GM18505 (cell line): ENCODE measurements at regions not wholly inside any gene's neighbourhood (a gene's known extent, or its start where the extent isn't known, plus 50 kb on each side); places are given as distances from the start of the nearest gene placed in this dataset.
"Not testable (repeated sequence)": the region's sequence is repeated elsewhere in the genome, so short reads cannot be mapped to it uniquely, and the experiment has no call there.

Experiments
- ATAC-seq: cut with Tn5 transposase; IDR thresholded peaks from one replicate; pipeline ENCODE4 v1.9.1; 2021; ENCODE audit not compliant: unreplicated experiment
- POLR2A ChIP-seq: IDR thresholded peaks from 4 replicates; pipeline ENCODE4 v1.6.1; 2011; ENCODE audit warnings: borderline replicate concordance; ENCODE audit not compliant: insufficient read depth, insufficient read length; ENCODE audit errors: extremely low read depth

GRCh38 chr10:55163388-55163979, 362.5 kb upstream of the PCDH15 start:
- no peak for ATAC-seq
- TF ChIP-seq POLR2A = no peak

- ATAC-seq = not testable (repeated sequence)
These were observed 361.3 kb upstream of the PCDH15 start for GRCh38 chr10:55162321-55162720.

- TF ChIP-seq POLR2A = no peak
- no peak for ATAC-seq
These were observed 359.7 kb upstream of the PCDH15 start for GRCh38 chr10:55160655-55161283.

- no peak for ATAC-seq
- TF ChIP-seq POLR2A = no peak
These were observed 357.6 kb upstream of the PCDH15 start for GRCh38 chr10:55158633-55159032.

- no peak for ATAC-seq
- TF ChIP-seq POLR2A = no peak
These were observed 345.0 kb upstream of the PCDH15 start for GRCh38 chr10:55146032-55146431.

- TF ChIP-seq POLR2A = no peak
- no peak for ATAC-seq
These were observed 343.0 kb upstream of the PCDH15 start for GRCh38 chr10:55144001-55144400.

GRCh38 chr10:55141892-55142291, 340.9 kb upstream of the PCDH15 start:
- ATAC-seq = no peak
- no peak for TF ChIP-seq POLR2A

GRCh38 chr10:55137063-55137462, 336.0 kb upstream of the PCDH15 start:
- TF ChIP-seq POLR2A = no peak
- no peak for ATAC-seq

GRCh38 chr10:55104738-55105137, 303.7 kb upstream of the PCDH15 start:
- ATAC-seq = no peak
- TF ChIP-seq POLR2A = no peak

GRCh38 chr10:55098452-55098851, 297.4 kb upstream of the PCDH15 start:
- ATAC-seq = no peak
- TF ChIP-seq POLR2A = no peak

- peak; percentile 78 for ATAC-seq
- TF ChIP-seq POLR2A = no peak
These were observed 290.8 kb upstream of the PCDH15 start for GRCh38 chr10:55091691-55092328.

- ATAC-seq = no peak
- no peak for TF ChIP-seq POLR2A
These were observed 277.1 kb upstream of the PCDH15 start for GRCh38 chr10:55078121-55078520.

GRCh38 chr10:55065185-55065584, 264.2 kb upstream of the PCDH15 start:
- TF ChIP-seq POLR2A = no peak
- no peak for ATAC-seq

- no peak for TF ChIP-seq POLR2A
- no peak for ATAC-seq
These were observed 262.8 kb upstream of the PCDH15 start for GRCh38 chr10:55063811-55064210.
